Ishikawa (cell line): ENCODE measurements at regions not wholly inside any gene's neighbourhood (a gene's known extent, or its start where the extent isn't known, plus 50 kb on each side); places are given as distances from the start of the nearest gene placed in this dataset.

ENCODE experiments used
- CEBPB ChIP-seq: IDR thresholded peaks from 2 replicates; pipeline ENCODE4 v1.6.1; 2012
- CREB1 ChIP-seq: IDR thresholded peaks from 2 replicates; pipeline ENCODE4 v1.6.1; 2012; ENCODE audit warnings: low read depth
- EGR1 ChIP-seq: IDR thresholded peaks from 2 replicates; pipeline ENCODE4 v1.6.1; 2012
- EP300 ChIP-seq: IDR thresholded peaks from 2 replicates; pipeline ENCODE4 v1.6.1; 2012; ENCODE audit warnings: borderline replicate concordance
- FOXM1 ChIP-seq: IDR thresholded peaks from 2 replicates; pipeline ENCODE4 v1.6.1; 2012; ENCODE audit warnings: low read depth, borderline replicate concordance
- MAX ChIP-seq: IDR thresholded peaks from 2 replicates; pipeline ENCODE4 v1.6.1; 2012
- NFIC ChIP-seq: IDR thresholded peaks from 2 replicates; pipeline ENCODE4 v1.6.1; 2012
- RAD21 ChIP-seq: IDR thresholded peaks from 2 replicates; pipeline ENCODE4 v1.6.1; 2012; ENCODE audit warnings: low read depth
- REST ChIP-seq: IDR thresholded peaks from 2 replicates; pipeline ENCODE4 v1.6.1; 2012; ENCODE audit warnings: low read depth, mild to moderate bottlenecking
- TAF1 ChIP-seq: IDR thresholded peaks from 2 replicates; pipeline ENCODE4 v1.6.1; 2012; ENCODE audit warnings: low read depth, mild to moderate bottlenecking
- TCF12 ChIP-seq: IDR thresholded peaks from 2 replicates; pipeline ENCODE4 v1.6.1; 2012; ENCODE audit warnings: low read depth
- TEAD4 ChIP-seq: IDR thresholded peaks from 2 replicates; pipeline ENCODE4 v1.6.1; 2012
- USF1 ChIP-seq: IDR thresholded peaks from 2 replicates; pipeline ENCODE4 v1.6.1; 2012
- YY1 ChIP-seq: IDR thresholded peaks from 2 replicates; pipeline ENCODE4 v1.6.1; 2012; ENCODE audit warnings: low read depth
- ZBTB7A ChIP-seq: IDR thresholded peaks from 2 replicates; pipeline ENCODE4 v1.6.1; 2012; ENCODE audit warnings: low read depth

GRCh38 chr10:110425684-110426293 lies 71.9 kb upstream of the DUSP5 start:
- TF ChIP-seq TEAD4 (no peak), MAX (no peak), TCF12 (no peak), USF1 (no peak), NFIC (no peak), RAD21 (no peak), REST (no peak), TAF1 (no peak), CEBPB (no peak), EP300 (no peak), FOXM1 (no peak), ZBTB7A (no peak)

- TF ChIP-seq TEAD4 (no peak), RAD21 (no peak), EGR1 (no peak), EP300 (no peak), CREB1 (no peak), MAX (no peak), USF1 (no peak), TCF12 (no peak), NFIC (no peak), YY1 (no peak)
Observed at GRCh38 chr10:110426294-110427181, 71.2 kb upstream of the DUSP5 start.

GRCh38 chr10:110429301-110429700 lies 68.4 kb upstream of the DUSP5 start:
- TF ChIP-seq TEAD4 = no peak
- no peak for TF ChIP-seq USF1
- TF ChIP-seq EP300 = no peak
- TF ChIP-seq TAF1 = no peak
- TF ChIP-seq CEBPB = no peak
- no peak for TF ChIP-seq MAX
- no peak for TF ChIP-seq TCF12
- no peak for TF ChIP-seq RAD21
- TF ChIP-seq NFIC = no peak

- no peak for TF ChIP-seq CEBPB
- TF ChIP-seq FOXM1 = no peak
- TF ChIP-seq ZBTB7A = no peak
- no peak for TF ChIP-seq RAD21
- no peak for TF ChIP-seq TEAD4
- no peak for TF ChIP-seq REST
- TF ChIP-seq TCF12 = no peak
- no peak for TF ChIP-seq NFIC
- no peak for TF ChIP-seq EP300
- no peak for TF ChIP-seq TAF1
- TF ChIP-seq EGR1 = no peak
Observed at GRCh38 chr10:110430340-110431273, 67.1 kb upstream of the DUSP5 start.
